Panc1 (cell line): ENCODE measurements at regions not wholly inside any gene's neighbourhood (a gene's known extent, or its start where the extent isn't known, plus 50 kb on each side); places are given as distances from the start of the nearest gene placed in this dataset.

Experiments used
- ATAC-seq: fragments of 200-7000 bp; cut with Tn5 transposase; 2 replicates; pipeline ENCODE4 v1.9.1; 2020; ENCODE audit warnings: mild to moderate bottlenecking, moderate library complexity
- BruUV-seq: library from RNA; stranded (reverse); fragments of 400-500 nt; replicated peaks from 2 replicates; lab custom pipeline; 2021; lab: Mats Ljungman, UMichigan
- CTCF ChIA-PET: fragments of 300-600 bp; sonication (Branson Sonifier 250); formaldehyde crosslinking; loops from one replicate; lab custom pipeline; 2022; ENCODE audit warnings: antibody characterized with exemption; lab: Charles Lee
- POLR2A ChIA-PET: fragments of 300-600 bp; sonication (Branson Sonifier 250); formaldehyde crosslinking; loops from one replicate; lab custom pipeline; 2022; ENCODE audit warnings: antibody characterized with exemption; lab: Charles Lee
- DNase-seq: peaks from one replicate; pipeline ENCODE4 v3.0.0-alpha.2; 2010; ENCODE audit warnings: low read depth, low spot score
- H3K27ac ChIP-seq: 2 replicates; pipeline ENCODE4 v1.5.1; 2011; ENCODE audit warnings: mild to moderate bottlenecking, low read length, inconsistent platforms
- H3K27me3 ChIP-seq: fragments of 200-500 bp; sonication (Bioruptor generic); 2 replicates; pipeline ENCODE4 v1.6.0; 2014; ENCODE audit warnings: low read length, inconsistent platforms; ENCODE audit not compliant: control insufficient read depth, insufficient read depth
- H3K36me3 ChIP-seq: fragments of 200-500 bp; sonication (Bioruptor generic); 2 replicates; pipeline ENCODE4 v1.5.1; 2014; ENCODE audit warnings: inconsistent platforms, mild to moderate bottlenecking, low read length, moderate library complexity; ENCODE audit not compliant: control insufficient read depth, insufficient read depth
- H3K4me1 ChIP-seq: 2 replicates; pipeline ENCODE4 v1.5.1; 2011; ENCODE audit warnings: inconsistent platforms, mild to moderate bottlenecking, low read length, moderate library complexity; ENCODE audit not compliant: control insufficient read depth, insufficient read depth
- H3K4me3 ChIP-seq, 2 experiments: 2 replicates each; pipeline ENCODE4 v1.5.1; 2011 to 2012; ENCODE audit warnings: low read depth in 2 of 2, low read length in 2 of 2, mild to moderate bottlenecking in 2 of 2, inconsistent platforms in 1 of 2, moderate library complexity in 1 of 2
- H3K9me3 ChIP-seq: fragments of 200-500 bp; sonication (Bioruptor generic); 2 replicates; pipeline ENCODE4 v1.5.1; 2014; ENCODE audit warnings: low read depth, mild to moderate bottlenecking, inconsistent platforms, low read length, moderate library complexity; ENCODE audit not compliant: control insufficient read depth, insufficient read depth
- POLR2AphosphoS5 ChIP-seq: IDR thresholded peaks from 2 replicates; pipeline ENCODE4 v1.6.1; 2012; ENCODE audit warnings: mild to moderate bottlenecking, low read depth, low read length, moderate library complexity
- SIN3A ChIP-seq: IDR thresholded peaks from 2 replicates; pipeline ENCODE4 v1.6.1; 2012; ENCODE audit warnings: low read depth, mild to moderate bottlenecking, low read length, moderate library complexity, borderline replicate concordance; ENCODE audit not compliant: insufficient read depth
- TCF7L2 ChIP-seq: IDR thresholded peaks from 2 replicates; pipeline ENCODE4 v1.6.1; 2011; ENCODE audit warnings: mild to moderate bottlenecking, low read depth, low read length, inconsistent platforms
- in situ Hi-C: cut with HindIII; loops from 2 replicates; pipeline ENCODE4 v1.10.0; 2016; ENCODE audit warnings: low sequenced_read_pairs, low pct_unique_long_range_greater_than_20kb
- intact Hi-C: fragments of 100-400 bp; cut with micrococcal nuclease; formaldehyde crosslinking; loops from one replicate; pipeline ENCODE4 v1.10.0; 2022; ENCODE audit not compliant: unreplicated experiment
- TF ChIP-seq, protein P1 (sequence below), 2 experiments: IDR thresholded peaks; 2 replicates each; pipeline ENCODE4 v1.6.1; 2011 to 2012; ENCODE audit warnings: low read depth in 2 of 2, control low read depth in 1 of 2, low read length in 1 of 2, mild to moderate bottlenecking in 1 of 2, moderate library complexity in 1 of 2; ENCODE audit not compliant: insufficient read depth in 1 of 2
- TF ChIP-seq, protein P2 (sequence below): fragments of 450-650 bp; IDR thresholded peaks from 2 replicates; pipeline ENCODE4 v1.5.1; 2017; ENCODE audit warnings: mild to moderate bottlenecking

DNA sequence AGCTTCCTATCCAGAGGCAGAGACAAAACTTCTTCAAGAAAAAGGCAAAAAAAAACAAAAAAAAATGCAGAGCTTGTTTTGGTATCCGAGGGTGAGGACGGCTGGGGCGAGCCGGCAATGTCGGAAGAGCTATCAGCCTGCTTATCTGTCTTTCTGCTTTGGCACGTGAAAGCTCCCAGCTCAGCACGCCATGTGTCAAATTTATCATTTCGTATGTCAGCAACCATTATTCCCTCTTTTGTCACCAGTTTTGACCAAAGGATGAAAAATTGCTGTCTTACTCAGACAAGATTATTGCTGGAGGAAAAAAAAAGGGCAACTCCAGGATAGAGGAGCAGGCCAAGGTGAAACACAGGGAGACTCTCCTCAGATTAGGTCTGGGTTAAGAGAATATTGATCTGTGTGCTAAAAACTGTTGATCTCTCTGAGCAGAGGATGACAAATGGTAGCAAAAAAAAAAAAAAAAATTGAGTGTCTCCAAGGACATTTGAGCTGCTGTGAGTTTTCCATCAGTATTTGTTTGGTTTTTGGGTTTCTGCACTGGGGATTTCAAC is 532.0 kb upstream of the POU3F3 start:
- no peak for ATAC-seq
- TF ChIP-seq, protein P1, sequence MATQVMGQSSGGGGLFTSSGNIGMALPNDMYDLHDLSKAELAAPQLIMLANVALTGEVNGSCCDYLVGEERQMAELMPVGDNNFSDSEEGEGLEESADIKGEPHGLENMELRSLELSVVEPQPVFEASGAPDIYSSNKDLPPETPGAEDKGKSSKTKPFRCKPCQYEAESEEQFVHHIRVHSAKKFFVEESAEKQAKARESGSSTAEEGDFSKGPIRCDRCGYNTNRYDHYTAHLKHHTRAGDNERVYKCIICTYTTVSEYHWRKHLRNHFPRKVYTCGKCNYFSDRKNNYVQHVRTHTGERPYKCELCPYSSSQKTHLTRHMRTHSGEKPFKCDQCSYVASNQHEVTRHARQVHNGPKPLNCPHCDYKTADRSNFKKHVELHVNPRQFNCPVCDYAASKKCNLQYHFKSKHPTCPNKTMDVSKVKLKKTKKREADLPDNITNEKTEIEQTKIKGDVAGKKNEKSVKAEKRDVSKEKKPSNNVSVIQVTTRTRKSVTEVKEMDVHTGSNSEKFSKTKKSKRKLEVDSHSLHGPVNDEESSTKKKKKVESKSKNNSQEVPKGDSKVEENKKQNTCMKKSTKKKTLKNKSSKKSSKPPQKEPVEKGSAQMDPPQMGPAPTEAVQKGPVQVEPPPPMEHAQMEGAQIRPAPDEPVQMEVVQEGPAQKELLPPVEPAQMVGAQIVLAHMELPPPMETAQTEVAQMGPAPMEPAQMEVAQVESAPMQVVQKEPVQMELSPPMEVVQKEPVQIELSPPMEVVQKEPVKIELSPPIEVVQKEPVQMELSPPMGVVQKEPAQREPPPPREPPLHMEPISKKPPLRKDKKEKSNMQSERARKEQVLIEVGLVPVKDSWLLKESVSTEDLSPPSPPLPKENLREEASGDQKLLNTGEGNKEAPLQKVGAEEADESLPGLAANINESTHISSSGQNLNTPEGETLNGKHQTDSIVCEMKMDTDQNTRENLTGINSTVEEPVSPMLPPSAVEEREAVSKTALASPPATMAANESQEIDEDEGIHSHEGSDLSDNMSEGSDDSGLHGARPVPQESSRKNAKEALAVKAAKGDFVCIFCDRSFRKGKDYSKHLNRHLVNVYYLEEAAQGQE (IDR thresholded peaks at IDR 0.05; ENCODE audit: insufficient read depth in 1 of 2, low read depth in 2 of 2, low read length in 1 of 2) = no peak
- no peak for TF ChIP-seq SIN3A
- TF ChIP-seq, protein P2, sequence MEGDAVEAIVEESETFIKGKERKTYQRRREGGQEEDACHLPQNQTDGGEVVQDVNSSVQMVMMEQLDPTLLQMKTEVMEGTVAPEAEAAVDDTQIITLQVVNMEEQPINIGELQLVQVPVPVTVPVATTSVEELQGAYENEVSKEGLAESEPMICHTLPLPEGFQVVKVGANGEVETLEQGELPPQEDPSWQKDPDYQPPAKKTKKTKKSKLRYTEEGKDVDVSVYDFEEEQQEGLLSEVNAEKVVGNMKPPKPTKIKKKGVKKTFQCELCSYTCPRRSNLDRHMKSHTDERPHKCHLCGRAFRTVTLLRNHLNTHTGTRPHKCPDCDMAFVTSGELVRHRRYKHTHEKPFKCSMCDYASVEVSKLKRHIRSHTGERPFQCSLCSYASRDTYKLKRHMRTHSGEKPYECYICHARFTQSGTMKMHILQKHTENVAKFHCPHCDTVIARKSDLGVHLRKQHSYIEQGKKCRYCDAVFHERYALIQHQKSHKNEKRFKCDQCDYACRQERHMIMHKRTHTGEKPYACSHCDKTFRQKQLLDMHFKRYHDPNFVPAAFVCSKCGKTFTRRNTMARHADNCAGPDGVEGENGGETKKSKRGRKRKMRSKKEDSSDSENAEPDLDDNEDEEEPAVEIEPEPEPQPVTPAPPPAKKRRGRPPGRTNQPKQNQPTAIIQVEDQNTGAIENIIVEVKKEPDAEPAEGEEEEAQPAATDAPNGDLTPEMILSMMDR = no peak
- no peak for TF ChIP-seq TCF7L2
- no peak for TF ChIP-seq POLR2AphosphoS5
- DNase-seq = no peak
- Histone ChIP-seq H3K4me3 (no peak overlapping the region), H3K27me3 (no peaks in the 10 kb centered on the region), H3K9me3 (no peaks in the 10 kb centered on the region), H3K27ac (no peak overlapping the region), H3K4me1 (no peaks in the 10 kb centered on the region), H3K36me3 (no peaks in the 10 kb centered on the region)
- intact Hi-C loops (no loop called here), in situ Hi-C loops (no loop called here)
- ChIA-PET POLR2A (no interaction called here), CTCF (no interaction called here)
- BruUV-seq = no TSS peak

DNA sequence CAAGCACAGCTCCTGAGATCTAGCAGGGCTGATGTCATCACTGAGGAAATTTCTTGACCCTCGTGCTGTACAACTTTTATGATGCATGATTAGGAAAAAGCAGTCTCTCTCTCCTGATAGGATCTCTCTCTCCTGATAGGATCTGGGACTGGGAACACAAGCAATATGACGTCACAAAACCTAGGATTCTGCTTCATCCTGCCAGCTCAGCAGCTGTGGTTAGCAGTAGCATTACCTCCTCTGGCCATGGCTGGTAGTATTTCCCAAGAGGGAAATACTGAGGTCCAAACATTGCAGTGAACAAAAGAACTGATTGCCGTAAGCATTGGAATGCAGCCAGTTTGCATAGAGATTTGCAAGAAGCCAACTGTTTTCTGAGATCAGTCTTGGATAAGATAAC is 521.2 kb upstream of the POU3F3 start:
- in situ Hi-C loops = no loop called here
- POLR2A ChIA-PET = no interaction called here
- no peak for ATAC-seq

More for the DNA sequence above, 521.2 kb upstream of the POU3F3 start:
- intact Hi-C loops = no loop called here
- TF ChIP-seq, protein P1 (IDR thresholded peaks at IDR 0.05; ENCODE audit: insufficient read depth in 1 of 2, low read depth in 2 of 2, low read length in 1 of 2) = no peak
- TF ChIP-seq SIN3A = no peak
- CTCF ChIA-PET = no interaction called here
- DNase-seq = no peak
- BruUV-seq = no TSS peak
- Histone ChIP-seq H3K4me1 (no peaks in the 10 kb centered on the region), H3K27me3 (no peaks in the 10 kb centered on the region), H3K36me3 (no peaks in the 10 kb centered on the region), H3K4me3 (no peak overlapping the region), H3K27ac (no peak overlapping the region), H3K9me3 (no peaks in the 10 kb centered on the region)
